GM12878 (cell line): ENCODE measurements at regions not wholly inside any gene's neighbourhood (a gene's known extent, or its start where the extent isn't known, plus 50 kb on each side); places are given as distances from the start of the nearest gene placed in this dataset.

Experiments used
- ATAC-seq: fragments of 200-7000 bp; cut with Tn5 transposase; 3 replicates; pipeline ENCODE4 v1.9.1; 2020; ENCODE audit warnings: mild to moderate bottlenecking, moderate library complexity
- BruUV-seq: library from RNA; stranded (reverse); fragments of 400-500 nt; replicated peaks from 2 replicates; lab custom pipeline; 2021; lab: Mats Ljungman, UMichigan
- CTCF ChIA-PET: fragments of 300-600 bp; sonication (Branson Sonifier 250); formaldehyde crosslinking; extraction: SDS; loops from one replicate; lab custom pipeline; 2021; ENCODE audit warnings: inconsistent platforms; lab: Yijun Ruan, JAX
- POLR2A ChIA-PET: fragments of 350-600 bp; formaldehyde crosslinking; extraction: SDS; loops from one replicate; lab custom pipeline; 2021; ENCODE audit warnings: inconsistent platforms; lab: Charles Lee
- RAD21 ChIA-PET: fragments of 300-600 bp; sonication (Branson Sonifier 250); formaldehyde crosslinking; loops from one replicate; lab custom pipeline; 2023; ENCODE audit warnings: antibody characterized with exemption; ENCODE audit not compliant: unreplicated experiment; lab: Charles Lee
- SMC1A ChIA-PET: fragments of 300-600 bp; sonication (Branson Sonifier 250); formaldehyde crosslinking; loops from one replicate; lab custom pipeline; 2023; ENCODE audit not compliant: unreplicated experiment, uncharacterized antibody; lab: Charles Lee
- DNase-seq: peaks from one replicate; pipeline ENCODE4 v3.0.0-alpha.2; 2011; ENCODE audit warnings: low read depth, low spot score
- FAIRE-seq: peaks from 3 replicates; lab custom pipeline; 2011; peaks lifted over from hg19 to GRCh38; lab: Jason Lieb, UNC
- H2AFZ ChIP-seq: 2 replicates; pipeline ENCODE4 v1.6.0; 2011; ENCODE audit warnings: low read depth, low read length, control low read depth; ENCODE audit not compliant: control insufficient read depth
- H3K27ac ChIP-seq: 2 replicates; pipeline ENCODE4 v1.5.1; 2011; ENCODE audit warnings: control low read depth; ENCODE audit not compliant: control insufficient read depth, insufficient read depth
- H3K27me3 ChIP-seq, 2 experiments: replicated peaks in 1 of 2; 2 replicates each; pipeline versions ENCODE4 v1.6.0 to v1.6.1; 2011; ENCODE audit warnings: low read length in 1 of 2; ENCODE audit not compliant: control insufficient read depth in 2 of 2, insufficient read depth in 2 of 2
- H3K36me3 ChIP-seq, 2 experiments: 2 replicates each; pipeline ENCODE4 v1.5.1; 2011; ENCODE audit warnings: low read length in 1 of 2; ENCODE audit not compliant: control insufficient read depth in 2 of 2, insufficient read depth in 2 of 2
- H3K4me1 ChIP-seq: 2 replicates; pipeline ENCODE4 v1.6.1; 2011; ENCODE audit warnings: mild to moderate bottlenecking, low read length, moderate library complexity, mixed read lengths; ENCODE audit not compliant: control insufficient read depth, insufficient read depth
- H3K4me2 ChIP-seq: 2 replicates; pipeline ENCODE4 v1.6.0; 2011; ENCODE audit warnings: control low read depth; ENCODE audit not compliant: control insufficient read depth, insufficient read depth
- H3K4me3 ChIP-seq: fragments of 200-600 bp; sonication (generic); 2 replicates; pipeline ENCODE4 v1.5.1; 2016
- H3K79me2 ChIP-seq: 2 replicates; pipeline ENCODE4 v1.6.0; 2011; ENCODE audit warnings: low read length; ENCODE audit not compliant: control insufficient read depth, insufficient read depth
- H3K9ac ChIP-seq: 2 replicates; pipeline ENCODE4 v1.8.0; 2011; ENCODE audit warnings: low read length, control low read depth, mixed read lengths; ENCODE audit not compliant: control insufficient read depth, insufficient read depth
- H3K9me3 ChIP-seq: replicated peaks from 3 replicates; pipeline ENCODE4 v1.5.1; 2011; ENCODE audit warnings: mild to moderate bottlenecking, low read length; ENCODE audit not compliant: control insufficient read depth, insufficient read depth
- H4K20me1 ChIP-seq: 2 replicates; pipeline ENCODE4 v1.6.0; 2011; ENCODE audit not compliant: control insufficient read depth, insufficient read depth
- IKZF1 ChIP-seq: fragments of 450-650 bp; conservative IDR thresholded peaks from 2 replicates; pipeline ENCODE4 v1.6.1; 2017; ENCODE audit warnings: antibody characterized with exemption, mild to moderate bottlenecking
- KLF5 ChIP-seq: fragments of 450-650 bp; IDR thresholded peaks from 2 replicates; pipeline ENCODE4 v1.6.1; 2014; ENCODE audit warnings: mild to moderate bottlenecking; ENCODE audit not compliant: partially characterized antibody
- MXI1 ChIP-seq: fragments of 150-350 bp; IDR thresholded peaks from 2 replicates; pipeline ENCODE4 v1.6.1; 2011; ENCODE audit warnings: low read depth, mild to moderate bottlenecking, inconsistent platforms, low read length, improper control_type of control experiment
- POLR2A ChIP-seq: IDR thresholded peaks from 2 replicates; pipeline ENCODE4 v1.6.1; 2011; ENCODE audit warnings: low read depth, mild to moderate bottlenecking, low read length
- SRF ChIP-seq, 2 experiments: IDR thresholded peaks; 2 replicates each; pipeline ENCODE4 v1.6.1; 2011; ENCODE audit warnings: low read depth in 2 of 2, low read length in 2 of 2, mild to moderate bottlenecking in 1 of 2, moderate library complexity in 1 of 2
- WGBS: methylation state at CpG from one replicate; pipeline ENCODE4 v1.1.6; 2016; ENCODE audit warnings: low lambda C conversion rate; ENCODE audit not compliant: insufficient replicate concordance, insufficient coverage; ENCODE audit errors: missing lambda C conversion rate; 5-methylcytosine and 5-hydroxymethylcytosine counted together
- in situ Hi-C: fragments of 300-500 bp; cut with MboI; formaldehyde crosslinking; loops from 9 replicates; pipeline ENCODE4 v1.14.3; 2018; ENCODE audit warnings: mixed read lengths
- intact Hi-C: fragments of 100-400 bp; cut with micrococcal nuclease; formaldehyde crosslinking; loops from one replicate; pipeline ENCODE4 v1.14.2; 2022; ENCODE audit not compliant: unreplicated experiment
- TF ChIP-seq, protein P1 (sequence below): fragments of 150-350 bp; IDR thresholded peaks from 2 replicates; pipeline ENCODE4 v1.6.1; 2016; ENCODE audit warnings: low read depth, low read length
- TF ChIP-seq, protein P2 (sequence below): IDR thresholded peaks from 2 replicates; pipeline ENCODE4 v1.6.1; 2012; ENCODE audit warnings: low read depth, low read length, improper control_type of control experiment

DNA sequence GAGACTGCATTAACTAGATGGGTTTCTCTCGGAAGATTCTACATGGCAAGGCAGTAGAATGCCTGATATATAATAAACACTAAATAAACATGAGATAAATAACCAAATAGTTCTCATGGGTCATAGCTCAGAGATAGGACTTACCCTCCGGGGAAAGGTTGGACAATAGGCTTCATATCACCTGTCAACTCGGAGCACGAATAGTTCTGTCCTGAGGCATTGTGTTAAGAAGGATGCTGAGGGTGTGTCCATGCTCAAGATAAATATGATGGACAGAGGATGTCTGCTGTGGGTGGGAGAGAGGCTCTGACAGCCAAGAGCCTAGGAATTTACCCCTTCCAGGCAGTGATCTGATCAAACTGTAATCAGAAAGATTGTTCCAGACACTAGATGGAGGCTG, 474.0 kb downstream of the MIAT start (continued):
- TF ChIP-seq, protein P1, sequence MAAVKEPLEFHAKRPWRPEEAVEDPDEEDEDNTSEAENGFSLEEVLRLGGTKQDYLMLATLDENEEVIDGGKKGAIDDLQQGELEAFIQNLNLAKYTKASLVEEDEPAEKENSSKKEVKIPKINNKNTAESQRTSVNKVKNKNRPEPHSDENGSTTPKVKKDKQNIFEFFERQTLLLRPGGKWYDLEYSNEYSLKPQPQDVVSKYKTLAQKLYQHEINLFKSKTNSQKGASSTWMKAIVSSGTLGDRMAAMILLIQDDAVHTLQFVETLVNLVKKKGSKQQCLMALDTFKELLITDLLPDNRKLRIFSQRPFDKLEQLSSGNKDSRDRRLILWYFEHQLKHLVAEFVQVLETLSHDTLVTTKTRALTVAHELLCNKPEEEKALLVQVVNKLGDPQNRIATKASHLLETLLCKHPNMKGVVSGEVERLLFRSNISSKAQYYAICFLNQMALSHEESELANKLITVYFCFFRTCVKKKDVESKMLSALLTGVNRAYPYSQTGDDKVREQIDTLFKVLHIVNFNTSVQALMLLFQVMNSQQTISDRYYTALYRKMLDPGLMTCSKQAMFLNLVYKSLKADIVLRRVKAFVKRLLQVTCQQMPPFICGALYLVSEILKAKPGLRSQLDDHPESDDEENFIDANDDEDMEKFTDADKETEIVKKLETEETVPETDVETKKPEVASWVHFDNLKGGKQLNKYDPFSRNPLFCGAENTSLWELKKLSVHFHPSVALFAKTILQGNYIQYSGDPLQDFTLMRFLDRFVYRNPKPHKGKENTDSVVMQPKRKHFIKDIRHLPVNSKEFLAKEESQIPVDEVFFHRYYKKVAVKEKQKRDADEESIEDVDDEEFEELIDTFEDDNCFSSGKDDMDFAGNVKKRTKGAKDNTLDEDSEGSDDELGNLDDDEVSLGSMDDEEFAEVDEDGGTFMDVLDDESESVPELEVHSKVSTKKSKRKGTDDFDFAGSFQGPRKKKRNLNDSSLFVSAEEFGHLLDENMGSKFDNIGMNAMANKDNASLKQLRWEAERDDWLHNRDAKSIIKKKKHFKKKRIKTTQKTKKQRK: no peak

DNA sequence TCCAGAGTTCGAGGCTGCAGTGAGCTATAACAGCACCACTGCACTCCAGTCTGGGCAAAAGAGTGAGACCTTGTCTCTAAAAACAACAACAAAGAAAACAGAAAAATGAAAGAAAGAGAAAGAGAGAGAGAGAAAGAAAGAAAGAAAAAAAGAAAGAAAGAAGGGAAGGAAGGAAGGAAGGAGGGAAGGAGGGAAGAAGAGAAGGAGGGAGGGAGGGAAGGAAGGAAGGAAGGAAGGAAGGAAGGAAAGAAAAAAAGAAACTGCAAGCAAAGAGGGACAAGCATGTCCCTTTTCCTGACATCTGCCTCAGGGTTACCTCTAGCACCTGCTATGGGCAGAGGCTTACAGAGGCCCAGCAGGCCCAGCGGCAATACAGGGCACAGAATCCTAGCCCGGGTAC, 475.0 kb downstream of the MIAT start:
- SMC1A ChIA-PET: no interaction called here
- Histone ChIP-seq H2AFZ (no peak overlapping the region), H4K20me1 (no peaks in the 10 kb centered on the region), H3K4me3 (no peak overlapping the region), H3K9ac (no peak overlapping the region), H3K4me1 (no peaks in the 10 kb centered on the region), H3K9me3 (no peaks in the 10 kb centered on the region), H3K27me3 (no peaks in the 10 kb centered on the region), H3K27ac (no peak overlapping the region), H3K79me2 (no peaks in the 10 kb centered on the region), H3K36me3 (no peaks in the 10 kb centered on the region), H3K4me2 (no peak overlapping the region)
- CTCF ChIA-PET: no interaction called here
- DNase-seq (no peak), FAIRE-seq (no peak), ATAC-seq (no peak)
- no TSS peak for BruUV-seq
- intact Hi-C loops: no loop called here
- TF ChIP-seq KLF5 (no peak), POLR2A (no peak), IKZF1 (no peak), MXI1 (no peak), SRF (IDR thresholded peaks at IDR 0.05; ENCODE audit: low read depth in 2 of 2, low read length in 2 of 2) (no peak)
- TF ChIP-seq, protein P2, sequence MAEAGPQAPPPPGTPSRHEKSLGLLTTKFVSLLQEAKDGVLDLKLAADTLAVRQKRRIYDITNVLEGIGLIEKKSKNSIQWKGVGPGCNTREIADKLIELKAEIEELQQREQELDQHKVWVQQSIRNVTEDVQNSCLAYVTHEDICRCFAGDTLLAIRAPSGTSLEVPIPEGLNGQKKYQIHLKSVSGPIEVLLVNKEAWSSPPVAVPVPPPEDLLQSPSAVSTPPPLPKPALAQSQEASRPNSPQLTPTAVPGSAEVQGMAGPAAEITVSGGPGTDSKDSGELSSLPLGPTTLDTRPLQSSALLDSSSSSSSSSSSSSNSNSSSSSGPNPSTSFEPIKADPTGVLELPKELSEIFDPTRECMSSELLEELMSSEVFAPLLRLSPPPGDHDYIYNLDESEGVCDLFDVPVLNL: no peak
- in situ Hi-C loops: no loop called here
- RAD21 ChIA-PET: no interaction called here
- POLR2A ChIA-PET: no interaction called here
- WGBS: 28% methylated on average over 3 of the region's 3 CpGs
